ENCODE measurements at regions not wholly inside any gene's neighbourhood (a gene's known extent, or its start where the extent isn't known, plus 50 kb on each side); places are given as distances from the start of the nearest gene placed in this dataset.

GRCh38 chr10:7035126-7035761 is 375.6 kb downstream of the SFMBT2 start:
- Histone ChIP-seq H3K9me3 (ENCODE audit: control insufficient read depth in 2 of 2, insufficient read depth in 1 of 2, low read depth in 1 of 2, low read length in 1 of 2) (no peaks in the 10 kb centered on the region), H3K27me3 (ENCODE audit: control insufficient read depth in 1 of 2, insufficient read depth in 2 of 2, low read length in 2 of 2) (no peaks in the 10 kb centered on the region), H3K27ac (ENCODE audit: low read depth in 2 of 2, low read length in 1 of 2) (no peak overlapping the region), H3K4me3 (ENCODE audit: low read depth in 1 of 2, low read length in 2 of 2) (no peak overlapping the region), H3K4me1 (ENCODE audit: control insufficient read depth in 2 of 2, insufficient read depth in 2 of 2, low read length in 1 of 2) (no peaks in the 10 kb centered on the region), H3K36me3 (ENCODE audit: control insufficient read depth in 2 of 2, insufficient read depth in 2 of 2, low read length in 1 of 2) (no peaks in the 10 kb centered on the region)
- 76 to 79% methylated on average over 10 of the region's 10 CpGs for WGBS, 2 donors

GRCh38 chr10:7033031-7033430 is 377.8 kb downstream of the SFMBT2 start:
- Histone ChIP-seq H3K4me1 (ENCODE audit: control insufficient read depth in 2 of 2, insufficient read depth in 2 of 2, low read length in 1 of 2) (no peaks in the 10 kb centered on the region), H3K27me3 (ENCODE audit: control insufficient read depth in 1 of 2, insufficient read depth in 2 of 2, low read length in 2 of 2) (no peaks in the 10 kb centered on the region), H3K36me3 (ENCODE audit: control insufficient read depth in 2 of 2, insufficient read depth in 2 of 2, low read length in 1 of 2) (no peaks in the 10 kb centered on the region), H3K27ac (ENCODE audit: low read depth in 2 of 2, low read length in 1 of 2) (no peak overlapping the region), H3K4me3 (ENCODE audit: low read depth in 1 of 2, low read length in 2 of 2) (no peak overlapping the region), H3K9me3 (ENCODE audit: control insufficient read depth in 2 of 2, insufficient read depth in 1 of 2, low read depth in 1 of 2, low read length in 1 of 2) (no peaks in the 10 kb centered on the region)
- 80 to 83% methylated on average over 1 of the region's 1 CpG for WGBS, 2 donors

GRCh38 chr10:7030134-7030855 is 380.5 kb downstream of the SFMBT2 start:
- no peaks in the 10 kb centered on the region for H3K27me3 ChIP-seq (ENCODE audit: control insufficient read depth in 1 of 2, insufficient read depth in 2 of 2, low read length in 2 of 2)
- no peaks in the 10 kb centered on the region for H3K36me3 ChIP-seq (ENCODE audit: control insufficient read depth in 2 of 2, insufficient read depth in 2 of 2, low read length in 1 of 2)
- H3K27ac ChIP-seq (ENCODE audit: low read depth in 2 of 2, low read length in 1 of 2) = no peak overlapping the region
- no peak overlapping the region for H3K4me3 ChIP-seq (ENCODE audit: low read depth in 1 of 2, low read length in 2 of 2)
- 88 to 92% methylated on average over 5 of the region's 5 CpGs for WGBS, 2 donors
- H3K4me1 ChIP-seq (ENCODE audit: control insufficient read depth in 2 of 2, insufficient read depth in 2 of 2, low read length in 1 of 2) = no peaks in the 10 kb centered on the region
- no peaks in the 10 kb centered on the region for H3K9me3 ChIP-seq (ENCODE audit: control insufficient read depth in 2 of 2, insufficient read depth in 1 of 2, low read depth in 1 of 2, low read length in 1 of 2)

- Histone ChIP-seq H3K4me1 (ENCODE audit: control insufficient read depth in 2 of 2, insufficient read depth in 2 of 2, low read length in 1 of 2) (no peaks in the 10 kb centered on the region), H3K36me3 (ENCODE audit: control insufficient read depth in 2 of 2, insufficient read depth in 2 of 2, low read length in 1 of 2) (no peaks in the 10 kb centered on the region), H3K27me3 (ENCODE audit: control insufficient read depth in 1 of 2, insufficient read depth in 2 of 2, low read length in 2 of 2) (no peaks in the 10 kb centered on the region), H3K27ac (ENCODE audit: low read depth in 2 of 2, low read length in 1 of 2) (no peak overlapping the region), H3K9me3 (ENCODE audit: control insufficient read depth in 2 of 2, insufficient read depth in 1 of 2, low read depth in 1 of 2, low read length in 1 of 2) (no peaks in the 10 kb centered on the region), H3K4me3 (ENCODE audit: low read depth in 1 of 2, low read length in 2 of 2) (no peak overlapping the region)
- 33 to 47% methylated on average over 1 of the region's 1 CpG for WGBS, 2 donors
Measured at GRCh38 chr10:7029672-7030071, 381.2 kb downstream of the SFMBT2 start.

GRCh38 chr10:7028809-7029166 is 382.0 kb downstream of the SFMBT2 start:
- 75 to 77% methylated on average over 1 of the region's 1 CpG for WGBS, 2 donors
- no peak overlapping the region for H3K4me3 ChIP-seq (ENCODE audit: low read depth in 1 of 2, low read length in 2 of 2)
- H3K36me3 ChIP-seq (ENCODE audit: control insufficient read depth in 2 of 2, insufficient read depth in 2 of 2, low read length in 1 of 2) = no peaks in the 10 kb centered on the region
- no peaks in the 10 kb centered on the region for H3K4me1 ChIP-seq (ENCODE audit: control insufficient read depth in 2 of 2, insufficient read depth in 2 of 2, low read length in 1 of 2)
- no peaks in the 10 kb centered on the region for H3K9me3 ChIP-seq (ENCODE audit: control insufficient read depth in 2 of 2, insufficient read depth in 1 of 2, low read depth in 1 of 2, low read length in 1 of 2)
- H3K27me3 ChIP-seq (ENCODE audit: control insufficient read depth in 1 of 2, insufficient read depth in 2 of 2, low read length in 2 of 2) = no peaks in the 10 kb centered on the region
- no peak overlapping the region for H3K27ac ChIP-seq (ENCODE audit: low read depth in 2 of 2, low read length in 1 of 2)

- Histone ChIP-seq H3K36me3 (ENCODE audit: control insufficient read depth in 2 of 2, insufficient read depth in 2 of 2, low read length in 1 of 2) (no peaks in the 10 kb centered on the region), H3K27ac (ENCODE audit: low read depth in 2 of 2, low read length in 1 of 2) (no peak overlapping the region), H3K9me3 (ENCODE audit: control insufficient read depth in 2 of 2, insufficient read depth in 1 of 2, low read depth in 1 of 2, low read length in 1 of 2) (no peaks in the 10 kb centered on the region), H3K4me1 (ENCODE audit: control insufficient read depth in 2 of 2, insufficient read depth in 2 of 2, low read length in 1 of 2) (no peaks in the 10 kb centered on the region), H3K27me3 (ENCODE audit: control insufficient read depth in 1 of 2, insufficient read depth in 2 of 2, low read length in 2 of 2) (no peaks in the 10 kb centered on the region), H3K4me3 (ENCODE audit: low read depth in 1 of 2, low read length in 2 of 2) (no peak overlapping the region)
- WGBS, 2 donors = 71 to 74% methylated on average over 7 of the region's 7 CpGs
Measured at GRCh38 chr10:7027913-7028808, 382.7 kb downstream of the SFMBT2 start.

GRCh38 chr10:7027237-7027912 is 383.5 kb downstream of the SFMBT2 start:
- H3K27ac ChIP-seq (ENCODE audit: low read depth in 2 of 2, low read length in 1 of 2) = no peak overlapping the region
- no peaks in the 10 kb centered on the region for H3K27me3 ChIP-seq (ENCODE audit: control insufficient read depth in 1 of 2, insufficient read depth in 2 of 2, low read length in 2 of 2)
- H3K4me3 ChIP-seq (ENCODE audit: low read depth in 1 of 2, low read length in 2 of 2) = no peak overlapping the region
- no peaks in the 10 kb centered on the region for H3K36me3 ChIP-seq (ENCODE audit: control insufficient read depth in 2 of 2, insufficient read depth in 2 of 2, low read length in 1 of 2)
- WGBS, 2 donors = 71% methylated on average over 4 of the region's 4 CpGs
- H3K4me1 ChIP-seq (ENCODE audit: control insufficient read depth in 2 of 2, insufficient read depth in 2 of 2, low read length in 1 of 2) = no peaks in the 10 kb centered on the region
- no peaks in the 10 kb centered on the region for H3K9me3 ChIP-seq (ENCODE audit: control insufficient read depth in 2 of 2, insufficient read depth in 1 of 2, low read depth in 1 of 2, low read length in 1 of 2)

- no peak overlapping the region for H3K4me3 ChIP-seq (ENCODE audit: low read depth in 1 of 2, low read length in 2 of 2)
- WGBS, 2 donors = 90 to 94% methylated on average over 4 of the region's 4 CpGs
- H3K9me3 ChIP-seq (ENCODE audit: control insufficient read depth in 2 of 2, insufficient read depth in 1 of 2, low read depth in 1 of 2, low read length in 1 of 2) = no peaks in the 10 kb centered on the region
- no peak overlapping the region for H3K27ac ChIP-seq (ENCODE audit: low read depth in 2 of 2, low read length in 1 of 2)
- no peaks in the 10 kb centered on the region for H3K36me3 ChIP-seq (ENCODE audit: control insufficient read depth in 2 of 2, insufficient read depth in 2 of 2, low read length in 1 of 2)
- no peaks in the 10 kb centered on the region for H3K27me3 ChIP-seq (ENCODE audit: control insufficient read depth in 1 of 2, insufficient read depth in 2 of 2, low read length in 2 of 2)
- no peaks in the 10 kb centered on the region for H3K4me1 ChIP-seq (ENCODE audit: control insufficient read depth in 2 of 2, insufficient read depth in 2 of 2, low read length in 1 of 2)
Measured at GRCh38 chr10:7026818-7027217, 384.0 kb downstream of the SFMBT2 start.

- no peaks in the 10 kb centered on the region for H3K27me3 ChIP-seq (ENCODE audit: control insufficient read depth in 1 of 2, insufficient read depth in 2 of 2, low read length in 2 of 2)
- H3K27ac ChIP-seq (ENCODE audit: low read depth in 2 of 2, low read length in 1 of 2) = no peak overlapping the region
- H3K4me3 ChIP-seq (ENCODE audit: low read depth in 1 of 2, low read length in 2 of 2) = no peak overlapping the region
- H3K9me3 ChIP-seq (ENCODE audit: control insufficient read depth in 2 of 2, insufficient read depth in 1 of 2, low read depth in 1 of 2, low read length in 1 of 2) = no peaks in the 10 kb centered on the region
- WGBS, 2 donors = 98 to 100% methylated on average over 2 of the region's 2 CpGs
- H3K36me3 ChIP-seq (ENCODE audit: control insufficient read depth in 2 of 2, insufficient read depth in 2 of 2, low read length in 1 of 2) = no peaks in the 10 kb centered on the region
- H3K4me1 ChIP-seq (ENCODE audit: control insufficient read depth in 2 of 2, insufficient read depth in 2 of 2, low read length in 1 of 2) = no peaks in the 10 kb centered on the region
Measured at GRCh38 chr10:7025296-7025695, 385.5 kb downstream of the SFMBT2 start.

Data from esophagus (tissue), 2 donors.